ENCODE measurements at regions not wholly inside any gene's neighbourhood (a gene's known extent, or its start where the extent isn't known, plus 50 kb on each side); places are given as distances from the start of the nearest gene placed in this dataset.

DNA sequence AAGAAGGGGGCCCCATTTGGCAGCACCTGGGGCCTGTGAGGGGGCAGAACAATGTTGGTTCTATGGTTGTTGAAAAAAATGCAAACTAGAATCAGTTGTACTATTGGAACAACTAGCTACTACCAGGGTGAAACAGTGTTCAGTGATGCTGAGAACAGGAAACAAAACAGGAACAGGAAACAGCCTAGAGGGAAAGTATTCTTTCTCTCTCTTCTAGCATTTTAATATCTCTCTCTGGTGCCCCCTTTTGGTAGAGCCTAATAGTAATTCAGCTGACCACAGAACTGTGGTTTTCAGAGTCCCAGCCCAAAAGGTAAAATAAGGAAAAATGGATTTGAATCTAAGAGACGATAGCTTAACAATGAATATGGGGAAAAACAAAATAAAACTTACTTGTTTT, 138.0 kb upstream of the KCNN2 start:
- Histone ChIP-seq H3K4me1 (no peaks in the 10 kb centered on the region), H3K4me3 (no peak overlapping the region), H3K36me3 (replicated peaks in 1 of 2; ENCODE audit: insufficient read depth in 1 of 2, low read depth in 2 of 2) (no peaks in the 10 kb centered on the region), H3K9me3 (no peaks in the 10 kb centered on the region), H3K27me3 (no peaks in the 10 kb centered on the region), H3K27ac (no peak overlapping the region)
- peak in 3 of 4 donors; percentile 8 to 27 (median 24) for DNase-seq
- intact Hi-C loops (cut with DNase I) = no loop called here
- ATAC-seq = peak; percentile 59
- WGBS, 2 donors = 78 to 93% methylated on average over 1 of the region's 1 CpG
- TF ChIP-seq, protein P1, sequence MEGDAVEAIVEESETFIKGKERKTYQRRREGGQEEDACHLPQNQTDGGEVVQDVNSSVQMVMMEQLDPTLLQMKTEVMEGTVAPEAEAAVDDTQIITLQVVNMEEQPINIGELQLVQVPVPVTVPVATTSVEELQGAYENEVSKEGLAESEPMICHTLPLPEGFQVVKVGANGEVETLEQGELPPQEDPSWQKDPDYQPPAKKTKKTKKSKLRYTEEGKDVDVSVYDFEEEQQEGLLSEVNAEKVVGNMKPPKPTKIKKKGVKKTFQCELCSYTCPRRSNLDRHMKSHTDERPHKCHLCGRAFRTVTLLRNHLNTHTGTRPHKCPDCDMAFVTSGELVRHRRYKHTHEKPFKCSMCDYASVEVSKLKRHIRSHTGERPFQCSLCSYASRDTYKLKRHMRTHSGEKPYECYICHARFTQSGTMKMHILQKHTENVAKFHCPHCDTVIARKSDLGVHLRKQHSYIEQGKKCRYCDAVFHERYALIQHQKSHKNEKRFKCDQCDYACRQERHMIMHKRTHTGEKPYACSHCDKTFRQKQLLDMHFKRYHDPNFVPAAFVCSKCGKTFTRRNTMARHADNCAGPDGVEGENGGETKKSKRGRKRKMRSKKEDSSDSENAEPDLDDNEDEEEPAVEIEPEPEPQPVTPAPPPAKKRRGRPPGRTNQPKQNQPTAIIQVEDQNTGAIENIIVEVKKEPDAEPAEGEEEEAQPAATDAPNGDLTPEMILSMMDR (IDR thresholded peaks at IDR 0.05) = peak in 6 of 7 experiments; percentile 48 to 67 (median 58)
- no peak for TF ChIP-seq POLR2A (IDR thresholded peaks at IDR 0.05)

DNA sequence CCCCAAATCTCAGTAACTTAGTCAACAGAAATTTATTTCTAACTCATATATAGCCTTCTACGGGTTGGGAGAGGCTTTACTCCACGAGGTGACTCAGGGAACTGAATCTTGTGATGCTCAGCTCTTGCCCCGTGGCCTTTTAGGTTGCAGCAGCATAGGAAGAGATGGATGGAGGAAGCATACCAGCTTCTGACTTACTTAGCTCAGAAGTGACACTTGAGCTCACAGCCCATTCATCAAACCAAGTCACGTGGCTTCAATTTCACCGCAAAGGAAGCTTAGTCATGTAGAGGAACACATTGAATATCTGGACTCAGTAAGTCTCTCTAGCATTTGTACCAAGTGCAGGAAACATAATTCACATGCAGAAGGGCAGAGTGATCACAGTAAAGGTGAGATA, 124.1 kb upstream of the KCNN2 start:
- H3K27ac ChIP-seq = no peak overlapping the region
- DNase-seq (no peak), ATAC-seq (no peak)
- TF ChIP-seq, protein P1 (IDR thresholded peaks at IDR 0.05) = no peak
- TF ChIP-seq POLR2A (IDR thresholded peaks at IDR 0.05) = no peak
- no peaks in the 10 kb centered on the region for H3K9me3 ChIP-seq
- no peaks in the 10 kb centered on the region for H3K4me1 ChIP-seq
- no peaks in the 10 kb centered on the region for H3K36me3 ChIP-seq (replicated peaks in 1 of 2; ENCODE audit: insufficient read depth in 1 of 2, low read depth in 2 of 2)
- H3K27me3 ChIP-seq = no peaks in the 10 kb centered on the region
- no peak overlapping the region for H3K4me3 ChIP-seq
- WGBS, 2 donors = 80 to 83% methylated on average over 5 of the region's 5 CpGs
- intact Hi-C loops (cut with DNase I) = no loop called here

DNA sequence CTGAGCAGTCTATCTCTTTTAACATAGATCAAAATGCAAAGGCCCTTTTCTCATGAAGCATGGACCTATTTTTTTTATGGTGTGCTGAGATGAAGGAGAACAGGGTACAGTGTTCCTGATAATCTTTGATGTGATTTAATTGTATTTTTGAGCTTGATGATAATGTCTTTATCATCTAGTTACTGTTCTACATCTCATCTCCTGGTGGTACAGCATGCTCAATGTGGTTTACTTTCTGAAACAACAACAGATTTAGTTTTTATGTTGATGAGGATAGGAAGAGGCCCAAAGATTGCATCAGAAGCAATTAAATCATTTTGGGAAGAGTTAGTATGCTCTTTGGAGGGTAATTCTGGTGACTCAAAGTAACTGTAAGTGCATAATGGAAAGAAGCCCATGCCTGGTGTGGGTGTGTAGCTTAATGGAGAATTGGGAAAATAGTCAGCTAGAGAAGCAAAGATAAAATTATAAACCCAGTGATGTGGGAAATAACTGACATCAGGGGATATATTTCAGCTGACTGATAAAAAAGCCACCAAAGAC, 123.0 kb upstream of the KCNN2 start:
- Histone ChIP-seq H3K27me3 (no peaks in the 10 kb centered on the region), H3K27ac (no peak overlapping the region), H3K4me1 (no peaks in the 10 kb centered on the region), H3K9me3 (no peaks in the 10 kb centered on the region), H3K36me3 (replicated peaks in 1 of 2; ENCODE audit: insufficient read depth in 1 of 2, low read depth in 2 of 2) (no peaks in the 10 kb centered on the region), H3K4me3 (no peak overlapping the region)
- intact Hi-C loops (cut with DNase I) = no loop called here
- ATAC-seq (no peak), DNase-seq (no peak)
- no peak for TF ChIP-seq POLR2A (IDR thresholded peaks at IDR 0.05)
- TF ChIP-seq, protein P1 (IDR thresholded peaks at IDR 0.05) = no peak

DNA sequence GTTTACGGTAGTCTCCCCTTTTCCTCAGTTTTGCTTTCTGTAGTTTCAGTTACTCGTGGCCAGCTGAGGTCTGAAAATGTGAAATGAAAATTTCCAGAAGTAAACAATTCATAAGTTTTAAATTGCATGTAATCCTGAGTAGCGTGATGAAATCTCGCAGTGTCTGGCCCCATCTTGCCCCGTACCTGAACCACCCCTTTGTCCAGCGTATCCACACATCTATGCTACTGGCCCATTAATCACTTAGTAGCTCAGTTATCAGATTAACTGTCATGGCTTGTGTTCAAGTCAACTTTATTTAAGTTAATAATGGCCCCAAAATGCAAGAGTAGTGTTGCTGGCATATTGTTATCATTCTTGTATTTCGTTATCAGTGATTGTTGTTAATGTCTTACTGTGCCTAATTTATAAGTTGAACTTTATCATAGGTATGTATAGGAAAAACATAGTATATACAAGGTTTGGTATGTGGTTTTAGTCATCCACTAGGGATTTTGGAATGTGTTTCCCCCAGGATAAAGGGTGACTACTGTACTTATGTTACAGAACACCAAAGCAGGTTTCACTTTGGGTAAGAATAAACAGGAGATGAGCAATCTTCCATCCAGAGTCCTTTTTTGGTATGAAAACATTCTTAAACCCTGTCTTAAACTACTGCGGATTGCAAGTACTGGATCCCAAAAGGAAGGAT, 118.4 kb upstream of the KCNN2 start:
- Histone ChIP-seq H3K4me1 (no peaks in the 10 kb centered on the region), H3K9me3 (no peaks in the 10 kb centered on the region), H3K27ac (no peak overlapping the region), H3K36me3 (replicated peaks in 1 of 2; ENCODE audit: insufficient read depth in 1 of 2, low read depth in 2 of 2) (no peaks in the 10 kb centered on the region), H3K27me3 (no peaks in the 10 kb centered on the region), H3K4me3 (no peak overlapping the region)
- TF ChIP-seq POLR2A (IDR thresholded peaks at IDR 0.05) = no peak
- TF ChIP-seq, protein P1 (IDR thresholded peaks at IDR 0.05) = no peak
- DNase-seq (no peak), ATAC-seq (no peak)
- intact Hi-C loops (cut with DNase I) = no loop called here
- WGBS, 2 donors = 71 to 77% methylated on average over 8 of the region's 8 CpGs

DNA sequence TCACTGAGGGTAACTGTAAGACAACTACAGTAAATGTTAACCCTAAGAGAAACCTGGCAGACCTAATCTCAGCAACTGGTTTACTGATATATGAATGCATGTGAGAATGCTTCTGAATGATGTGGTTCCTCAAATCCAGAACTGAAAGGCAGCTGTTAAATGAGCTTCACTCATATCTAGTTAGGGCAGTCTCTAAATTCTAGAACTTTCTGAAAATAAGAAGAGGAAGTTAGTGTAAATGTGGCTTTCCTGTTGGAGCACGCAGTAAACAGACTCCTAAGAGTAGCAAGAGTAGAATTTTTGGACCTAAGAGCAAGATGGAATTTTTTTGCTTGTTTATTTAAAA, 117.9 kb upstream of the KCNN2 start:
- no peaks in the 10 kb centered on the region for H3K27me3 ChIP-seq
- no peaks in the 10 kb centered on the region for H3K36me3 ChIP-seq (replicated peaks in 1 of 2; ENCODE audit: insufficient read depth in 1 of 2, low read depth in 2 of 2)
- H3K27ac ChIP-seq = no peak overlapping the region
- H3K9me3 ChIP-seq = no peaks in the 10 kb centered on the region
- no peak for DNase-seq
- TF ChIP-seq, protein P1 (IDR thresholded peaks at IDR 0.05) = no peak
- TF ChIP-seq POLR2A (IDR thresholded peaks at IDR 0.05) = no peak
- 83 to 94% methylated on average over 1 of the region's 1 CpG for WGBS, 2 donors
- no peak overlapping the region for H3K4me3 ChIP-seq
- no peaks in the 10 kb centered on the region for H3K4me1 ChIP-seq
- ATAC-seq = no peak
- intact Hi-C loops (cut with DNase I) = no loop called here
